DND-41 (cell line): ENCODE measurements at regions not wholly inside any gene's neighbourhood (a gene's known extent, or its start where the extent isn't known, plus 50 kb on each side); places are given as distances from the start of the nearest gene placed in this dataset.

Experiments used
- CTCF ChIP-seq: IDR thresholded peaks from 2 replicates; pipeline ENCODE4 v1.5.1; 2012; ENCODE audit warnings: borderline replicate concordance, low read length, moderate library complexity, mild to moderate bottlenecking; ENCODE audit not compliant: poor library complexity, severe bottlenecking; ENCODE audit errors: extremely low read depth
- EZH2 ChIP-seq: IDR thresholded peaks from 3 replicates; pipeline ENCODE4 v1.6.1; 2012; ENCODE audit warnings: borderline replicate concordance, low read depth, mild to moderate bottlenecking, moderate library complexity, low read length, inconsistent platforms; ENCODE audit not compliant: severe bottlenecking

DNA sequence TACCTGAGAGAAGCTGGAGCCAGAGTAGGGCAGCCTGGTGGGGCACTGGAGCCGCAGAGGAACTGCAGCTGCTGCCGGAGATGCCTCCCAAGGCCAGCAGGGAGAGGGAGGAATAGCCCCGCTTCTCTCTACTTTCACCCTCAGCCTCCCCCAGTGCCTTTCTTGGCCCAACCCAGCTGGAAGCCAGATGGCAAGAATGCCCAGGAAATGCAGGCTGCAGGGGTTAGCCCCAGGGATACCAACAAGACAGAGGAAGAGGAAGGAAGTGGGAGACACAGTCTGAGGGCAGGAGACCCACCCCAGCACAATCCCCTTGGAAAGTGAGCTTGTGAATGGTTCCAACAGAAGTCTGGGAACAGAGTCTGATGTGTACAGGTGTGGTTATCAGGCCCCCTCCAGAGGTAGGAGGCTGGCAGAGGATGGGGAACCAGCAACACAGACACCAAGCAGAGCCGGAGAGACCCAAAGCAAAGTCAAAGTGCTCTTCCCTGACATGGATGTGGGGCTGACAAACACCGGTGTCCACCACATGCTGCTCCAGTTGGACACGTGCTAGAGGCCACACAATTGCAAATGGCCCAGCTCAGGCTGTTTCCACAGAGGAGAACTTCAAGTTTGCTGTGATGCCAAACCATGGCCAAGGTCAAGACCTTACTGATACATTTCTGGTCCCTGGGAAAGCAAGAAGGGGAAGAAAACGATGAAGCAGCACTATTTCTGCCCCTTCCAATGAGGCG is 418.8 kb upstream of the PROK2 start:
- TF ChIP-seq CTCF (no peak), EZH2 (no peak)
